ENCODE measurements at regions not wholly inside any gene's neighbourhood (a gene's known extent, or its start where the extent isn't known, plus 50 kb on each side); places are given as distances from the start of the nearest gene placed in this dataset.

DNA sequence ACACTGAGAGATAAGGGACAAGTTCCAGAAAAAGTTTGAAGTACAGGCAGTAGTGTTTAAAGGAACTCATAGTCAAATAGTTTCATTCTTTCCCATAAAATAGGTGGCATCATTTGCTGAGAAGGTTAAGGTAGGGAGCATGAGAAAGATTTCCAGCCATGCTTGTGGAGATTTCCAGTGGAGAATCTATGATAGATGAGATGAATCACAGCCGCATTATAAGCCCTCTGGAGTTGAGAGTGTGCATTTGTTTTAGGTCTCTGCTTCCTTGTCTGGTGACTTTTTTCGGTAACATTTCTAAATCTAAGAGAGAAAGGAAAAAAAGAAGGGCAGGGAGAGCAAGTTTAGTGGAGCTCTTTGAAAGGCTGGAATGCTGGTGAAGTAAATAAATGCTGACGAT lies 108.7 kb downstream of the DISP1 start:
- in situ Hi-C loops (cut with MboI), result no loop called here
- Histone ChIP-seq H4K20me1 (ENCODE audit: insufficient read depth) (no peaks in the 10 kb centered on the region), H3K9me2 (ENCODE audit: insufficient read depth) (no peaks in the 10 kb centered on the region), H3K4me3 (no peak overlapping the region), H2AFZ (no peak overlapping the region), H3F3A (ENCODE audit: insufficient read depth) (peaks cover 5% of the 10 kb centered on the region), H3K4me1 (ENCODE audit: insufficient read depth) (peaks cover 17% of the 10 kb centered on the region; the same call in 1 of the 2 replicates), H3K4me2 (ENCODE audit: unreplicated experiment) (no peak overlapping the region), H3K79me2 (ENCODE audit: insufficient read depth) (no peaks in the 10 kb centered on the region), H3K27ac (no peak overlapping the region), H3K36me3 (ENCODE audit: low read depth) (no peaks in the 10 kb centered on the region), H3K9ac (no peak overlapping the region), H3K27me3 (replicated peaks; ENCODE audit: insufficient read depth) (no peaks in the 10 kb centered on the region), H3K9me3 (ENCODE audit: low read depth) (no peaks in the 10 kb centered on the region)
- 85 to 94% methylated on average over 3 of the region's 3 CpGs for WGBS, 2 experiments (ENCODE audit: low coverage in 1 of 2, low lambda C conversion rate in 2 of 2, missing lambda C conversion rate in 2 of 2)
- TF ChIP-seq EZH2phosphoT487 (IDR thresholded peaks at IDR 0.05; ENCODE audit: insufficient read depth, low read depth) (no peak), EZH2 (IDR thresholded peaks at IDR 0.05; ENCODE audit: insufficient read depth, poor library complexity, severe bottlenecking) (no peak)
- DNase-seq, result no peak

DNA sequence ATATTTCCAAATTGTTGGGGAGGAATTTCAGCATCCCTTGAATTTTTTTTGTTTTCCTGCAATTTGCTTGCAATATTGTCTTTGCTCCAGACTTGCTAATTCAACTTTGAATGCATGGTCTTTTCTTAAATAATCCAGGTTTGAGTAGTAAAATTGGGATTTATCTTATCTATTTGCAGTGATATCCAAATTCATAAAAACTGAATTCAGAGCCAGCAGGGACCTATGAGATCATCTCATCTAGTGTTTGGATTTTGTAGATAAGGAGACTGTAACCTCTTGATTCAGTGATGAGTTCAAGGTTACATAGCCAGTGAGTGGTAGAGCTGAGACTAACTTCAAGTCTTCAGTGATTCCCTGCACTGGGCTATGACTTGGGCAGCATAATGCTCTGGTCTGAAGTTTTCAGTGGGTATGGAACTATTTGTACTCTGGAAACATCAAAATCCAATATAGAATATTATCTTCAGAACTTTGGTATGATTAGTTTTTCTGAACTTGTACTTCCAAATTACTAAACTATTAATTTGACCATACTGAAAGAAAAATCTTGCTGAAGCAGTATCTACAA lies 109.4 kb downstream of the DISP1 start:
- Histone ChIP-seq H3K9me2 (ENCODE audit: insufficient read depth) (no peaks in the 10 kb centered on the region), H3K27ac (no peak overlapping the region), H4K20me1 (ENCODE audit: insufficient read depth) (no peaks in the 10 kb centered on the region), H3K4me2 (ENCODE audit: unreplicated experiment) (no peak overlapping the region), H3F3A (ENCODE audit: insufficient read depth) (peaks cover 5% of the 10 kb centered on the region), H3K36me3 (ENCODE audit: low read depth) (no peaks in the 10 kb centered on the region), H3K27me3 (replicated peaks; ENCODE audit: insufficient read depth) (no peaks in the 10 kb centered on the region), H3K9ac (no peak overlapping the region), H3K79me2 (ENCODE audit: insufficient read depth) (no peaks in the 10 kb centered on the region), H3K9me3 (ENCODE audit: low read depth) (no peaks in the 10 kb centered on the region), H2AFZ (no peak overlapping the region), H3K4me3 (no peak overlapping the region), H3K4me1 (ENCODE audit: insufficient read depth) (peaks cover 13% of the 10 kb centered on the region; the same call in 1 of the 2 replicates)
- TF ChIP-seq EZH2phosphoT487 (IDR thresholded peaks at IDR 0.05; ENCODE audit: insufficient read depth, low read depth) (no peak), EZH2 (IDR thresholded peaks at IDR 0.05; ENCODE audit: insufficient read depth, poor library complexity, severe bottlenecking) (no peak)
- DNase-seq, result no peak
- in situ Hi-C loops (cut with MboI), result no loop called here

DNA sequence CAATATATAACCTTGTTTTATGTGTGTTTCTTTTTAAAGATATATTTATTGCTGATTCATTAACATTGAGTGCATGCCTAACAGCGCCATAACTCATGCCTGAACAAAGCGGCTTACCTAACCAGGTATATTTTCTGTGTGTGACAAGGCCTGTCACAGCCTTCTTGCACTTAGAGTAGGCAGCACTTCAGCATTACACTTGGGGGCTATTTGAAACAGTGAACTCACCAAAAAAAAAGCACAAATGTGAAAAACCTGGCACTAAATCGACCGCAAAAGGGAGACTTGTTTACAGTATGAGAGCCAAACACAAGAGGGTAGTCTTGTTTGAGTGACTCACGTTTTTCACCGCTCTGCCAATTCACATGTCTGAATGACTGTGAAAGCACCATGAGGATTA lies 111.7 kb downstream of the DISP1 start:
- H3K4me1 ChIP-seq (ENCODE audit: insufficient read depth), result 0 out of 2 replicates have a peak, but pooled peaks cover 8% of the 10 kb centered on the region
- DNase-seq, result peak; percentile 83
- no peak overlapping the region for H3K9ac ChIP-seq
- WGBS, 2 experiments (ENCODE audit: low coverage in 1 of 2, low lambda C conversion rate in 2 of 2, missing lambda C conversion rate in 2 of 2), result 43% methylated on average over 6 of the region's 6 CpGs
- no peak overlapping the region for H2AFZ ChIP-seq
- in situ Hi-C loops (cut with MboI), result no loop called here
- H3K9me3 ChIP-seq (ENCODE audit: low read depth), result no peaks in the 10 kb centered on the region
- H3K4me3 ChIP-seq, result no peak overlapping the region
- no peak overlapping the region for H3K27ac ChIP-seq
- no peaks in the 10 kb centered on the region for H3K36me3 ChIP-seq (ENCODE audit: low read depth)
- no peak overlapping the region for H3K4me2 ChIP-seq (ENCODE audit: unreplicated experiment)
- H3K27me3 ChIP-seq (replicated peaks; ENCODE audit: insufficient read depth), result no peaks in the 10 kb centered on the region
- no peaks in the 10 kb centered on the region for H3K9me2 ChIP-seq (ENCODE audit: insufficient read depth)
- TF ChIP-seq EZH2phosphoT487 (IDR thresholded peaks at IDR 0.05; ENCODE audit: insufficient read depth, low read depth) (no peak), EZH2 (IDR thresholded peaks at IDR 0.05; ENCODE audit: insufficient read depth, poor library complexity, severe bottlenecking) (no peak)
- H3F3A ChIP-seq (ENCODE audit: insufficient read depth), result 0 out of 2 replicates have a peak, but pooled peaks cover 5% of the 10 kb centered on the region
- H3K79me2 ChIP-seq (ENCODE audit: insufficient read depth), result no peaks in the 10 kb centered on the region
- H4K20me1 ChIP-seq (ENCODE audit: insufficient read depth), result no peaks in the 10 kb centered on the region

DNA sequence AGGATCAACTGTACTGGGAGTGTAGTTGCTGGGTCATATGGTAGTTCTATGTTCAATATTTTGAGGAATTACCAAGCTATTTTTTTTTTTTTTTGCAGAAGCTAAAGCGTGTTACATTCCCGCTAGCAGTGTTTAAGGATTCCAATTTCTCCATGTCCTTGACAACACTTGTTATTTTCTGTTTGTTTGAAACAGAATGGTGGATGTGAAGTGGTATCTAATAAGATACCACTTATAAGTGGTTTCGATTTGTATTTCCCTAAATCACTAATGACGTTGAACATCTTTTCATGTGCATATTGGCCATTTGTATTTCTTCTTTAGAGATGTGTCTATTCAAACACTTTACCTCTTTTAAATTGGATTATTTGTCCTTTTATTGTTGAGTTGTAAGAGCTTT lies 112.2 kb downstream of the DISP1 start:
- 83 to 89% methylated on average over 4 of the region's 4 CpGs for WGBS, 2 experiments (ENCODE audit: low coverage in 1 of 2, low lambda C conversion rate in 2 of 2, missing lambda C conversion rate in 2 of 2)
- in situ Hi-C loops (cut with MboI), result no loop called here
- no peak overlapping the region for H3K4me2 ChIP-seq (ENCODE audit: unreplicated experiment)

More for the DNA sequence above, 112.2 kb downstream of the DISP1 start:
- Histone ChIP-seq H3K79me2 (ENCODE audit: insufficient read depth) (no peaks in the 10 kb centered on the region), H3K9ac (no peak overlapping the region), H3K27ac (no peak overlapping the region), H3K4me1 (ENCODE audit: insufficient read depth) (0 out of 2 replicates have a peak, but pooled peaks cover 8% of the 10 kb centered on the region), H3K9me2 (ENCODE audit: insufficient read depth) (no peaks in the 10 kb centered on the region), H3K9me3 (ENCODE audit: low read depth) (no peaks in the 10 kb centered on the region), H3K4me3 (no peak overlapping the region), H3K27me3 (replicated peaks; ENCODE audit: insufficient read depth) (no peaks in the 10 kb centered on the region), H3F3A (ENCODE audit: insufficient read depth) (0 out of 2 replicates have a peak, but pooled peaks cover 5% of the 10 kb centered on the region), H3K36me3 (ENCODE audit: low read depth) (no peaks in the 10 kb centered on the region), H2AFZ (no peak overlapping the region), H4K20me1 (ENCODE audit: insufficient read depth) (no peaks in the 10 kb centered on the region)
- DNase-seq, result no peak
- TF ChIP-seq EZH2 (IDR thresholded peaks at IDR 0.05; ENCODE audit: insufficient read depth, poor library complexity, severe bottlenecking) (no peak), EZH2phosphoT487 (IDR thresholded peaks at IDR 0.05; ENCODE audit: insufficient read depth, low read depth) (no peak)
